ENCODE measurements at regions not wholly inside any gene's neighbourhood (a gene's known extent, or its start where the extent isn't known, plus 50 kb on each side); places are given as distances from the start of the nearest gene placed in this dataset.

- CTCF ChIA-PET (ENCODE audit: partially characterized antibody): interaction anchor here (0.6 to 6.0 kb wide), 13 partner anchors 11 to 151 kb away, joined by 3 to 33 read pairs (median 5); partner anchors contain the start of gene UNC5CL
- Histone ChIP-seq H2BK5ac (ENCODE audit: low read depth, low read length) (0 out of 2 replicates have a peak overlapping the region, but pooled peaks have one; percentile 2), H3K14ac (ENCODE audit: insufficient read length) (no peak overlapping the region), H3K23me2 (ENCODE audit: low read depth, low read length) (no peaks in the 10 kb centered on the region), H2AK5ac (ENCODE audit: low read depth, low read length) (no peak overlapping the region; the same call in 1 of the 2 replicates), H3K27ac (ENCODE audit: low read depth, low read length) (no peak overlapping the region), H3K4me3 (ENCODE audit: extremely low read depth in 1 of 4, insufficient read depth in 2 of 4, low read depth in 3 of 4, low read length in 4 of 4) (no peak overlapping the region), H2BK120ac (replicated peaks; ENCODE audit: low read depth, low read length) (no peak overlapping the region), H3K36me3 (ENCODE audit: control insufficient read depth in 2 of 4, insufficient read depth in 4 of 4, low read length in 3 of 4) (no peaks in the 10 kb centered on the region), H3K18ac (ENCODE audit: extremely low read depth, low read length) (no peak overlapping the region; the same call in 1 of the 2 replicates), H3K23ac (ENCODE audit: insufficient read length) (no peak overlapping the region), H3K9me3 (ENCODE audit: insufficient read depth in 2 of 2, low read depth in 1 of 2, low read length in 1 of 2) (no peaks in the 10 kb centered on the region), H3K79me2 (ENCODE audit: control insufficient read depth in 1 of 2, insufficient read depth in 2 of 2, low read length in 2 of 2) (no peaks in the 10 kb centered on the region), H3K27me3 (replicated peaks in 1 of 4; ENCODE audit: control insufficient read depth in 3 of 4, extremely low read depth in 1 of 4, insufficient read depth in 3 of 4, low read length in 3 of 4) (peaks cover 0 to 5% (median 0%) of the 10 kb centered on the region in 4 experiments; a peak in 1 of 7 replicates), H3K9ac (replicated peaks in 1 of 4; ENCODE audit: extremely low read depth in 1 of 4, low read depth in 3 of 4, low read length in 3 of 4) (no peak overlapping the region), H4K8ac (ENCODE audit: extremely low read depth, insufficient read depth, low read length) (no peak overlapping the region), H2BK15ac (ENCODE audit: low read length) (no peak overlapping the region), H3K79me1 (ENCODE audit: low read depth, low read length) (no peaks in the 10 kb centered on the region), H2AFZ (ENCODE audit: low read length) (no peak overlapping the region), H3K4me1 (replicated peaks in 1 of 4; ENCODE audit: control insufficient read depth in 3 of 4, insufficient read depth in 4 of 4, low read length in 3 of 4) (peaks cover 0 to 13% (median 3%) of the 10 kb centered on the region in 4 experiments; a peak in 5 of 7 replicates), H4K5ac (ENCODE audit: insufficient read length, low read depth, low read length) (no peak overlapping the region), H4K91ac (replicated peaks; ENCODE audit: insufficient read length, low read length) (no peak overlapping the region), H2BK20ac (ENCODE audit: low read length) (peak overlapping the region; percentile 75; the same call in 1 of the 2 replicates), H3K56ac (replicated peaks; ENCODE audit: insufficient read length, low read depth, low read length) (no peak overlapping the region), H2BK12ac (ENCODE audit: low read depth, low read length) (no peak overlapping the region), H4K20me1 (replicated peaks in 1 of 2; ENCODE audit: control insufficient read depth in 1 of 2, insufficient read depth in 2 of 2, low read length in 2 of 2) (no peaks in the 10 kb centered on the region), H3K4me2 (ENCODE audit: insufficient read depth in 1 of 2, low read depth in 2 of 2, low read length in 2 of 2) (no peak overlapping the region), H3K4ac (replicated peaks; ENCODE audit: insufficient read length, low read depth, low read length) (no peak overlapping the region)
- POLR2A ChIA-PET (ENCODE audit: partially characterized antibody): interaction anchor here (1.2 kb wide), 1 partner anchor 109 kb away, joined by 4 read pairs; no protein-coding TSS in a partner anchor
- FAIRE-seq: no peak
- 73% methylated on average over 3 of the region's 3 CpGs; no CpG with 5 or more reads in 1 of the 2 experiments for WGBS, 2 experiments (ENCODE audit: extremely low coverage in 1 of 2, insufficient coverage in 1 of 2, insufficient read length in 1 of 2, insufficient replicate concordance in 2 of 2, low coverage in 1 of 2, low lambda C conversion rate in 2 of 2, missing lambda C conversion rate in 1 of 2)
- TF ChIP-seq CHD1 (IDR thresholded peaks at IDR 0.05; ENCODE audit: low read depth, low read length): no peak
- TF ChIP-seq MAX (IDR thresholded peaks at IDR 0.05): no peak
- no peak for TF ChIP-seq SRF (IDR thresholded peaks at IDR 0.05; ENCODE audit: low read depth, low read length)
- TF ChIP-seq HDAC6 (IDR thresholded peaks at IDR 0.05; ENCODE audit: low read depth, low read length): no peak
- TF ChIP-seq ZNF274 (IDR thresholded peaks at IDR 0.05; ENCODE audit: borderline replicate concordance, extremely low read depth, low read length): no peak
- TF ChIP-seq KDM4A (IDR thresholded peaks at IDR 0.05; ENCODE audit: low read depth, low read length, severe bottlenecking): no peak
- no peak for TF ChIP-seq BCL11A (IDR thresholded peaks at IDR 0.05; ENCODE audit: low read depth in 2 of 2, low read length in 2 of 2)
- TF ChIP-seq USF2 (IDR thresholded peaks at IDR 0.05; ENCODE audit: low read length): no peak
- no peak for TF ChIP-seq NRF1 (IDR thresholded peaks at IDR 0.05; ENCODE audit: low read depth, low read length)
- DNase-seq (ENCODE audit: low read depth in 1 of 2, low spot score in 2 of 2): no peak
These were observed 121.4 kb downstream of the UNC5CL start for GRCh38 chr6:40917603-40918002.
